ENCODE measurements at regions not wholly inside any gene's neighbourhood (a gene's known extent, or its start where the extent isn't known, plus 50 kb on each side); places are given as distances from the start of the nearest gene placed in this dataset.

DNA sequence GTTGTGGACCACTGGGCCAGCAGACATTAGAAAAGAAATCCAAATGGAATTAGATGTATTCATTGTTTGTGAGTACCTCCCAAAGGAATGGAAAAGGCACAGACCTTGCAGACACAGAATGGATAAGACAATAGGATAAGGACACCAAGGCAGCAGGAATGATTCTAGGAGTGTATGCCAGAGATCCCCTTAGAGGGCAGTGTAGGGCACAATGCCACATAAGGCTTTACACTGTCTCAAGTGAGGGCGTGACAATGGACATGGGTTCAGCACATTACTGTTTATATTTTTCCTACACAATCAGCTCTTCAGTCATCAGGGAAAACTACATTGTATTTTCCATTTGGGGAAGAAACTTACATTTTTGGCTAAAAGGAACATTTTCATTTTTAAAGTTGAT, 250.9 kb downstream of the PTH2R start:
- H3K27me3 ChIP-seq: no peaks in the 10 kb centered on the region
- no peak overlapping the region for H2AFZ ChIP-seq
- no peak overlapping the region for H3K4me3 ChIP-seq
- H3K4me2 ChIP-seq: no peak overlapping the region
- no peaks in the 10 kb centered on the region for H4K20me1 ChIP-seq (ENCODE audit: insufficient read depth, poor library complexity, severe bottlenecking)
- no peaks in the 10 kb centered on the region for H3K36me3 ChIP-seq (replicated peaks; ENCODE audit: insufficient read depth, low read depth)
- no peak for DNase-seq (ENCODE audit: low spot score)
- 89% methylated on average over 1 of the region's 1 CpG for WGBS (ENCODE audit: low lambda C conversion rate, missing lambda C conversion rate)
- H3K9me3 ChIP-seq (ENCODE audit: low read depth): no peaks in the 10 kb centered on the region
- no peaks in the 10 kb centered on the region for H3K4me1 ChIP-seq (ENCODE audit: insufficient read depth)
- TF ChIP-seq EZH2 (IDR thresholded peaks at IDR 0.05; ENCODE audit: borderline replicate concordance): no peak
- no peak for TF ChIP-seq EZH2phosphoT487 (IDR thresholded peaks at IDR 0.05; ENCODE audit: low read depth, severe bottlenecking, unreplicated experiment)
- TF ChIP-seq, protein P1, sequence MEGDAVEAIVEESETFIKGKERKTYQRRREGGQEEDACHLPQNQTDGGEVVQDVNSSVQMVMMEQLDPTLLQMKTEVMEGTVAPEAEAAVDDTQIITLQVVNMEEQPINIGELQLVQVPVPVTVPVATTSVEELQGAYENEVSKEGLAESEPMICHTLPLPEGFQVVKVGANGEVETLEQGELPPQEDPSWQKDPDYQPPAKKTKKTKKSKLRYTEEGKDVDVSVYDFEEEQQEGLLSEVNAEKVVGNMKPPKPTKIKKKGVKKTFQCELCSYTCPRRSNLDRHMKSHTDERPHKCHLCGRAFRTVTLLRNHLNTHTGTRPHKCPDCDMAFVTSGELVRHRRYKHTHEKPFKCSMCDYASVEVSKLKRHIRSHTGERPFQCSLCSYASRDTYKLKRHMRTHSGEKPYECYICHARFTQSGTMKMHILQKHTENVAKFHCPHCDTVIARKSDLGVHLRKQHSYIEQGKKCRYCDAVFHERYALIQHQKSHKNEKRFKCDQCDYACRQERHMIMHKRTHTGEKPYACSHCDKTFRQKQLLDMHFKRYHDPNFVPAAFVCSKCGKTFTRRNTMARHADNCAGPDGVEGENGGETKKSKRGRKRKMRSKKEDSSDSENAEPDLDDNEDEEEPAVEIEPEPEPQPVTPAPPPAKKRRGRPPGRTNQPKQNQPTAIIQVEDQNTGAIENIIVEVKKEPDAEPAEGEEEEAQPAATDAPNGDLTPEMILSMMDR (IDR thresholded peaks at IDR 0.05; ENCODE audit: poor library complexity): no peak
- no peaks in the 10 kb centered on the region for H3K79me2 ChIP-seq
- H3K9me2 ChIP-seq (replicated peaks; ENCODE audit: insufficient read depth): no peaks in the 10 kb centered on the region
- no peak overlapping the region for H3K27ac ChIP-seq

DNA sequence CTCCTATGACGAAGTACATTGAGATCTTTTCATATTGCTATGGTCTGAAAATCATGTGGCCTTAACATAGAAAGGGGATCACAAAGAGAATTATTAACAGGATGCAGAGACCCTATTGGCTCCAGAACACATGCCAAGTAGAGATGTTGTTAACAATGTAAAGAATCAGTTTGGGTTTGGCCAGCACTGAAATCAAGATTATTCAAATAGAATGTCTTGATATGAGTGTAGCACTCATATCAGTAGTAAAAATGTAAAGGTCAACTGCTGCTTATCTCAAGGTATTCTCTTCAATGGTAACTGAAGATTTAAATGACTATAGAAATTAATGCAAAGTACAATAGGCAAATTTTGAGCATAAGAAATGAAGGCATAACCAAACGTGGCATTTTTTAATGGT, 262.8 kb downstream of the PTH2R start:
- no peak overlapping the region for H3K4me3 ChIP-seq
- no peak overlapping the region for H3K4me2 ChIP-seq
- H3K27ac ChIP-seq: no peak overlapping the region
- no peak for TF ChIP-seq EZH2 (IDR thresholded peaks at IDR 0.05; ENCODE audit: borderline replicate concordance)
- no peak for TF ChIP-seq EZH2phosphoT487 (IDR thresholded peaks at IDR 0.05; ENCODE audit: low read depth, severe bottlenecking, unreplicated experiment)
- TF ChIP-seq, protein P1 (IDR thresholded peaks at IDR 0.05; ENCODE audit: poor library complexity): no peak
- no peaks in the 10 kb centered on the region for H4K20me1 ChIP-seq (ENCODE audit: insufficient read depth, poor library complexity, severe bottlenecking)
- H3K9me2 ChIP-seq (replicated peaks; ENCODE audit: insufficient read depth): no peaks in the 10 kb centered on the region
- WGBS (ENCODE audit: low lambda C conversion rate, missing lambda C conversion rate): 86% methylated on average over 2 of the region's 2 CpGs
- no peaks in the 10 kb centered on the region for H3K27me3 ChIP-seq
- no peaks in the 10 kb centered on the region for H3K36me3 ChIP-seq (replicated peaks; ENCODE audit: insufficient read depth, low read depth)
- H2AFZ ChIP-seq: no peak overlapping the region
- H3K79me2 ChIP-seq: no peaks in the 10 kb centered on the region
- H3K4me1 ChIP-seq (ENCODE audit: insufficient read depth): no peaks in the 10 kb centered on the region
- no peaks in the 10 kb centered on the region for H3K9me3 ChIP-seq (ENCODE audit: low read depth)
- DNase-seq (ENCODE audit: low spot score): no peak

DNA sequence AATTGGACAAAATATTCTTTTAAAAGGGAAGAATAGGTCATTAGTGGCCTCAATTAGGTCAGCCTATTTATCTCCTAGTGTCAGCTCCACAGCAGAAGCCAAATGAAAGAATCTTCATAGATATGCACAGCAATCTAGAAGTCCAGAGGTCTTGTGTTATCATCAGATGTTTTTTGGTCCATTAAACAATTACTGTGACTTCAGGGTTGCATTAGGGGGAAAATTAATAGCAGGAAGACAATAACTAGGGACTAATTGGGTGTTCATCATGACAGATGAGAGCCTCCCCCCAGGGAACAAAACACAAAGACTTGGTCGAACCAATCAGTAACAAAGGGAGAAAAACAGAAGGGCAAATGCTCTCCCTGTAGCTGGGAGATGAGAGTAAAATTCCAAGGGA, 264.7 kb downstream of the PTH2R start:
- Histone ChIP-seq H3K36me3 (replicated peaks; ENCODE audit: insufficient read depth, low read depth) (no peaks in the 10 kb centered on the region), H3K4me3 (no peak overlapping the region), H3K27ac (no peak overlapping the region), H3K4me1 (ENCODE audit: insufficient read depth) (no peaks in the 10 kb centered on the region), H3K9me3 (ENCODE audit: low read depth) (no peaks in the 10 kb centered on the region), H4K20me1 (ENCODE audit: insufficient read depth, poor library complexity, severe bottlenecking) (no peaks in the 10 kb centered on the region), H3K27me3 (no peaks in the 10 kb centered on the region), H3K79me2 (no peaks in the 10 kb centered on the region), H3K4me2 (no peak overlapping the region), H2AFZ (no peak overlapping the region), H3K9me2 (replicated peaks; ENCODE audit: insufficient read depth) (no peaks in the 10 kb centered on the region)
- TF ChIP-seq EZH2phosphoT487 (IDR thresholded peaks at IDR 0.05; ENCODE audit: low read depth, severe bottlenecking, unreplicated experiment): no peak
- TF ChIP-seq, protein P1 (IDR thresholded peaks at IDR 0.05; ENCODE audit: poor library complexity): no peak
- TF ChIP-seq EZH2 (IDR thresholded peaks at IDR 0.05; ENCODE audit: borderline replicate concordance): no peak
- no peak for DNase-seq (ENCODE audit: low spot score)
- 27% methylated on average over 1 of the region's 1 CpG for WGBS (ENCODE audit: low lambda C conversion rate, missing lambda C conversion rate)
